OCI-LY1 (cell line): ENCODE measurements at regions not wholly inside any gene's neighbourhood (a gene's known extent, or its start where the extent isn't known, plus 50 kb on each side); places are given as distances from the start of the nearest gene placed in this dataset.

Source experiments
- EZH2 ChIP-seq: fragments of 200-600 bp; sonication (generic), shearing (Covaris generic); IDR thresholded peaks from 2 replicates; pipeline ENCODE4 v1.8.0; 2017; ENCODE audit warnings: borderline replicate concordance, mixed run types, mild to moderate bottlenecking, antibody characterized with exemption, low read length, moderate library complexity, mixed read lengths
- TF ChIP-seq, protein P1 (sequence below): fragments of 200-600 bp; sonication (generic), shearing (Covaris generic); IDR thresholded peaks from 2 replicates; pipeline ENCODE4 v1.5.1; 2017; ENCODE audit warnings: mild to moderate bottlenecking, antibody characterized with exemption, low read length, moderate library complexity, mixed read lengths

DNA sequence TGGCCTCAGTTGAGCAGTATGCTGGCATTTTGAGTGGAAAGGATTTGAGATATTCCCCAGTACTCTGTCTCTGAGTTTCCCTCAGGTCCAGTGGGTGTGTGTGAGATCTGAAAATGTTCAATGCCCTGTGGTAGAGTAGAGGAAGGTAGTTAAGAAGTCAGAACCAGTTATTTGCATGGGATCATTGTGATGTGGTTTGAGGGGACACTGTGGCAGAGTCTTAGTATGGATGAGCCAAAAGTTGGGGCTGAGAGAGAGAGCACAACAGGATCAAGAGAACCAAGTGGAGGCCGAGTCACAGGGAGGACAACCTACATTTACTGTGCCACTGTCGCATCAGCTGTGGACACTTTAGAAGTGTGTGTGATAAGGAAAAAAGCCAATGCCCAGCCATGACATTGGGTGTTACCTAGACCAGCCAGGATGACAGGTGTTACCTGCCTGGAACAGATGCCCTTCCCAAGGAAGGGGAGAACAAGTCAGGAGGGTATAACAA is 128.9 kb upstream of the IL12B start:
- TF ChIP-seq, protein P1, sequence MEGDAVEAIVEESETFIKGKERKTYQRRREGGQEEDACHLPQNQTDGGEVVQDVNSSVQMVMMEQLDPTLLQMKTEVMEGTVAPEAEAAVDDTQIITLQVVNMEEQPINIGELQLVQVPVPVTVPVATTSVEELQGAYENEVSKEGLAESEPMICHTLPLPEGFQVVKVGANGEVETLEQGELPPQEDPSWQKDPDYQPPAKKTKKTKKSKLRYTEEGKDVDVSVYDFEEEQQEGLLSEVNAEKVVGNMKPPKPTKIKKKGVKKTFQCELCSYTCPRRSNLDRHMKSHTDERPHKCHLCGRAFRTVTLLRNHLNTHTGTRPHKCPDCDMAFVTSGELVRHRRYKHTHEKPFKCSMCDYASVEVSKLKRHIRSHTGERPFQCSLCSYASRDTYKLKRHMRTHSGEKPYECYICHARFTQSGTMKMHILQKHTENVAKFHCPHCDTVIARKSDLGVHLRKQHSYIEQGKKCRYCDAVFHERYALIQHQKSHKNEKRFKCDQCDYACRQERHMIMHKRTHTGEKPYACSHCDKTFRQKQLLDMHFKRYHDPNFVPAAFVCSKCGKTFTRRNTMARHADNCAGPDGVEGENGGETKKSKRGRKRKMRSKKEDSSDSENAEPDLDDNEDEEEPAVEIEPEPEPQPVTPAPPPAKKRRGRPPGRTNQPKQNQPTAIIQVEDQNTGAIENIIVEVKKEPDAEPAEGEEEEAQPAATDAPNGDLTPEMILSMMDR, result no peak
- TF ChIP-seq EZH2, result no peak
